Neural cell (in vitro differentiated cells): ENCODE measurements at regions not wholly inside any gene's neighbourhood (a gene's known extent, or its start where the extent isn't known, plus 50 kb on each side); places are given as distances from the start of the nearest gene placed in this dataset.

Experiments
- H2AFZ ChIP-seq: fragments of 200-600, 300-800 bp; sonication (generic), shearing (Covaris generic); 2 replicates; pipeline ENCODE4 v1.6.0; 2014; ENCODE audit warnings: low read depth, mild to moderate bottlenecking, antibody characterized with exemption, low read length, moderate library complexity
- H3F3A ChIP-seq: fragments of 200-600 bp; shearing (Covaris generic); 2 replicates; pipeline ENCODE4 v1.6.1; 2016; ENCODE audit warnings: mild to moderate bottlenecking, moderate library complexity, mixed read lengths, antibody characterized with exemption, low read length; ENCODE audit not compliant: insufficient read depth, poor library complexity, severe bottlenecking
- H3K27ac ChIP-seq: fragments of 200-600, 300-800 bp; sonication (generic), shearing (Covaris generic); 2 replicates; pipeline ENCODE4 v1.5.1; 2014; ENCODE audit warnings: mild to moderate bottlenecking, low read length, moderate library complexity
- H3K27me3 ChIP-seq: fragments of 300-800, 200-600 bp; sonication (generic), shearing (Covaris generic); 2 replicates; pipeline ENCODE4 v1.6.0; 2014; ENCODE audit warnings: mild to moderate bottlenecking, low read depth, low read length, moderate library complexity; ENCODE audit not compliant: insufficient read depth
- H3K36me3 ChIP-seq: fragments of 300-800, 200-600 bp; sonication (generic), shearing (Covaris generic); 2 replicates; pipeline ENCODE4 v1.5.1; 2014; ENCODE audit warnings: mild to moderate bottlenecking, antibody characterized with exemption, low read length, moderate library complexity; ENCODE audit not compliant: insufficient read depth
- H3K4me2 ChIP-seq: fragments of 300-800, 200-600 bp; sonication (generic), shearing (Covaris generic); 2 replicates; pipeline ENCODE4 v1.6.0; 2014; ENCODE audit warnings: mild to moderate bottlenecking, low read length
- H3K4me3 ChIP-seq: fragments of 300-800, 200-600 bp; sonication (generic), shearing (Covaris generic); 2 replicates; pipeline ENCODE4 v1.5.1; 2014; ENCODE audit warnings: mild to moderate bottlenecking, low read length, moderate library complexity
- H3K79me2 ChIP-seq: fragments of 200-600 bp; shearing (Covaris generic); replicated peaks from 2 replicates; pipeline ENCODE4 v1.6.0; 2014; ENCODE audit warnings: mild to moderate bottlenecking, low read length, moderate library complexity; ENCODE audit not compliant: insufficient read depth
- H3K9ac ChIP-seq: fragments of 300-800, 200-600 bp; sonication (generic), shearing (Covaris generic); 2 replicates; pipeline ENCODE4 v1.6.1; 2016; ENCODE audit warnings: mild to moderate bottlenecking, low read length, mixed read lengths
- H3K9me2 ChIP-seq: fragments of 200-600 bp; shearing (Covaris generic); 2 replicates; pipeline ENCODE4 v1.6.1; 2016; ENCODE audit warnings: mild to moderate bottlenecking, low read length, mixed read lengths; ENCODE audit not compliant: insufficient read depth
- H3K9me3 ChIP-seq: fragments of 200-600, 300-800 bp; sonication (generic), shearing (Covaris generic); 2 replicates; pipeline ENCODE4 v1.6.1; 2016; ENCODE audit warnings: mild to moderate bottlenecking, mixed run types, low read length, moderate library complexity, mixed read lengths
- H4K20me1 ChIP-seq: fragments of 200-600 bp; shearing (Covaris generic); 2 replicates; pipeline ENCODE4 v1.6.1; 2016; ENCODE audit warnings: mild to moderate bottlenecking, mixed run types; ENCODE audit not compliant: insufficient read depth
- EP300 ChIP-seq: fragments of 450-650 bp; conservative IDR thresholded peaks from 2 replicates; pipeline ENCODE4 v1.6.1; 2014; ENCODE audit warnings: antibody characterized with exemption, mild to moderate bottlenecking, moderate library complexity; ENCODE audit not compliant: poor library complexity, severe bottlenecking
- EZH2 ChIP-seq: fragments of 200-600, 300-800 bp; shearing (Covaris generic), sonication (generic); IDR thresholded peaks from 2 replicates; pipeline ENCODE4 v1.6.1; 2014; ENCODE audit warnings: antibody characterized with exemption, low read length, borderline replicate concordance, mild to moderate bottlenecking; ENCODE audit not compliant: insufficient read depth, poor library complexity, severe bottlenecking
- MXI1 ChIP-seq: fragments of 450-650 bp; conservative IDR thresholded peaks from 2 replicates; pipeline ENCODE4 v1.6.1; 2014; ENCODE audit warnings: antibody characterized with exemption, mild to moderate bottlenecking; ENCODE audit not compliant: poor library complexity, severe bottlenecking
- POLR2AphosphoS5 ChIP-seq: IDR thresholded peaks from 2 replicates; pipeline ENCODE4 v1.6.1; 2012
- RAD21 ChIP-seq: fragments of 450-650 bp; conservative IDR thresholded peaks from 2 replicates; pipeline ENCODE4 v1.6.1; 2014; ENCODE audit warnings: antibody characterized with exemption, mild to moderate bottlenecking, moderate library complexity
- SMC3 ChIP-seq: fragments of 450-650 bp; conservative IDR thresholded peaks from 2 replicates; pipeline ENCODE4 v1.6.1; 2014; ENCODE audit warnings: antibody characterized with exemption, mild to moderate bottlenecking, moderate library complexity; ENCODE audit not compliant: poor library complexity
- TAF1 ChIP-seq: IDR thresholded peaks from 2 replicates; pipeline ENCODE4 v1.6.1; 2012; ENCODE audit warnings: low read depth
- TF ChIP-seq, protein P1 (sequence below): IDR thresholded peaks from 2 replicates; pipeline ENCODE4 v1.6.1; 2012; ENCODE audit warnings: borderline replicate concordance
- TF ChIP-seq, protein P2 (sequence below): fragments of 450-650 bp; IDR thresholded peaks from 2 replicates; pipeline ENCODE4 v1.5.1; 2014; ENCODE audit warnings: antibody characterized with exemption, mild to moderate bottlenecking, moderate library complexity; ENCODE audit not compliant: poor library complexity, severe bottlenecking

DNA sequence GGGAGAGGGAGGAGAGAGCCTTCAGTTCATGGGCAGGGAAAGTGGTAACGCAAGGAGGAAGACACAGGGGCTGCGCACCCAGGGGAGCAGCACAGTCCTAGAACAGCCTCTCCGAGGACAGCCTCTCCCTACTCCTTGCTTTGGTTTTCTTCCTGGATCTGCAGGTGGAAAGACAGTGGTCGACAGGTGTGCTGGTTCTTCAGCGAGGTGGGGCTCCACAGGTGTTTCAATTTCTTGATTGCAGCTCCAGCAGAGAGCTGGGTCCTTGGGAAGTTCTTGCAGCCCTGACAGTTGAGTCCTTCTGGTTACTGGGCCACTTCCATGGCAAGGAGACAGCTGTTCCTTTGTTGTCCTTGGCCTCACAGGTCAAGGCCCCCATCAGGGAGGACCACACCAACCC lies 220.7 kb upstream of the NR2F2 start:
- Histone ChIP-seq H3K9ac (no peak overlapping the region), H3K36me3 (no peaks in the 10 kb centered on the region), H4K20me1 (no peaks in the 10 kb centered on the region), H3K27me3 (no peaks in the 10 kb centered on the region), H3F3A (no peaks in the 10 kb centered on the region), H2AFZ (no peak overlapping the region), H3K4me3 (no peak overlapping the region), H3K79me2 (no peaks in the 10 kb centered on the region), H3K9me2 (no peaks in the 10 kb centered on the region), H3K4me2 (no peak overlapping the region), H3K27ac (no peak overlapping the region), H3K9me3 (no peaks in the 10 kb centered on the region)
- TF ChIP-seq EP300, result no peak
- no peak for TF ChIP-seq POLR2AphosphoS5
- TF ChIP-seq SMC3, result no peak
- no peak for TF ChIP-seq EZH2
- no peak for TF ChIP-seq TAF1
- no peak for TF ChIP-seq RAD21
- no peak for TF ChIP-seq MXI1
- TF ChIP-seq, protein P1, sequence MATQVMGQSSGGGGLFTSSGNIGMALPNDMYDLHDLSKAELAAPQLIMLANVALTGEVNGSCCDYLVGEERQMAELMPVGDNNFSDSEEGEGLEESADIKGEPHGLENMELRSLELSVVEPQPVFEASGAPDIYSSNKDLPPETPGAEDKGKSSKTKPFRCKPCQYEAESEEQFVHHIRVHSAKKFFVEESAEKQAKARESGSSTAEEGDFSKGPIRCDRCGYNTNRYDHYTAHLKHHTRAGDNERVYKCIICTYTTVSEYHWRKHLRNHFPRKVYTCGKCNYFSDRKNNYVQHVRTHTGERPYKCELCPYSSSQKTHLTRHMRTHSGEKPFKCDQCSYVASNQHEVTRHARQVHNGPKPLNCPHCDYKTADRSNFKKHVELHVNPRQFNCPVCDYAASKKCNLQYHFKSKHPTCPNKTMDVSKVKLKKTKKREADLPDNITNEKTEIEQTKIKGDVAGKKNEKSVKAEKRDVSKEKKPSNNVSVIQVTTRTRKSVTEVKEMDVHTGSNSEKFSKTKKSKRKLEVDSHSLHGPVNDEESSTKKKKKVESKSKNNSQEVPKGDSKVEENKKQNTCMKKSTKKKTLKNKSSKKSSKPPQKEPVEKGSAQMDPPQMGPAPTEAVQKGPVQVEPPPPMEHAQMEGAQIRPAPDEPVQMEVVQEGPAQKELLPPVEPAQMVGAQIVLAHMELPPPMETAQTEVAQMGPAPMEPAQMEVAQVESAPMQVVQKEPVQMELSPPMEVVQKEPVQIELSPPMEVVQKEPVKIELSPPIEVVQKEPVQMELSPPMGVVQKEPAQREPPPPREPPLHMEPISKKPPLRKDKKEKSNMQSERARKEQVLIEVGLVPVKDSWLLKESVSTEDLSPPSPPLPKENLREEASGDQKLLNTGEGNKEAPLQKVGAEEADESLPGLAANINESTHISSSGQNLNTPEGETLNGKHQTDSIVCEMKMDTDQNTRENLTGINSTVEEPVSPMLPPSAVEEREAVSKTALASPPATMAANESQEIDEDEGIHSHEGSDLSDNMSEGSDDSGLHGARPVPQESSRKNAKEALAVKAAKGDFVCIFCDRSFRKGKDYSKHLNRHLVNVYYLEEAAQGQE, result no peak
- TF ChIP-seq, protein P2, sequence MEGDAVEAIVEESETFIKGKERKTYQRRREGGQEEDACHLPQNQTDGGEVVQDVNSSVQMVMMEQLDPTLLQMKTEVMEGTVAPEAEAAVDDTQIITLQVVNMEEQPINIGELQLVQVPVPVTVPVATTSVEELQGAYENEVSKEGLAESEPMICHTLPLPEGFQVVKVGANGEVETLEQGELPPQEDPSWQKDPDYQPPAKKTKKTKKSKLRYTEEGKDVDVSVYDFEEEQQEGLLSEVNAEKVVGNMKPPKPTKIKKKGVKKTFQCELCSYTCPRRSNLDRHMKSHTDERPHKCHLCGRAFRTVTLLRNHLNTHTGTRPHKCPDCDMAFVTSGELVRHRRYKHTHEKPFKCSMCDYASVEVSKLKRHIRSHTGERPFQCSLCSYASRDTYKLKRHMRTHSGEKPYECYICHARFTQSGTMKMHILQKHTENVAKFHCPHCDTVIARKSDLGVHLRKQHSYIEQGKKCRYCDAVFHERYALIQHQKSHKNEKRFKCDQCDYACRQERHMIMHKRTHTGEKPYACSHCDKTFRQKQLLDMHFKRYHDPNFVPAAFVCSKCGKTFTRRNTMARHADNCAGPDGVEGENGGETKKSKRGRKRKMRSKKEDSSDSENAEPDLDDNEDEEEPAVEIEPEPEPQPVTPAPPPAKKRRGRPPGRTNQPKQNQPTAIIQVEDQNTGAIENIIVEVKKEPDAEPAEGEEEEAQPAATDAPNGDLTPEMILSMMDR, result no peak

DNA sequence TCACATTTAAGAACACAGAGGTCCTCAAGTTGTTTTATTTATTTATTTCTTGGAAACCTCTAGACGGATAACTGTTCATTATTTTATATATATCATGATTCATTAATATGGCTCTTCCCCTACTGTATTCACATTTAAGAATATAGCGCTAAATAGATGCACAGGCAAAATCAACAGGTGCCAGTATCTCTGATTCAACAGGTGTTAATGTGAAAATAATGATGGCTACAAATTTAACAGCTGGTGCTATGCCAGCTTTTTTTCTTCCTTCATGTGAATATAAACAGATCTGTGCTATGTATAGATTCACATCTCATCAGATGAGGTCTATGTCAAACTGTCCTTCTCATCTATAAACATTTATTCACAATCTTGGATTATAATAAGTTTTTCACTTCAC lies 218.5 kb upstream of the NR2F2 start:
- Histone ChIP-seq H3K79me2 (no peaks in the 10 kb centered on the region), H3K4me3 (no peak overlapping the region), H3K9me2 (no peaks in the 10 kb centered on the region), H3K9ac (no peak overlapping the region), H3F3A (no peaks in the 10 kb centered on the region), H3K9me3 (no peaks in the 10 kb centered on the region), H3K27ac (no peak overlapping the region), H3K27me3 (no peaks in the 10 kb centered on the region), H3K4me2 (no peak overlapping the region), H4K20me1 (no peaks in the 10 kb centered on the region), H2AFZ (no peak overlapping the region), H3K36me3 (no peaks in the 10 kb centered on the region)
- TF ChIP-seq TAF1 (no peak), MXI1 (no peak), EP300 (no peak), EZH2 (no peak), SMC3 (no peak), RAD21 (no peak)
- TF ChIP-seq, protein P1, result no peak
- TF ChIP-seq, protein P2, result no peak
